ENCODE measurements at regions not wholly inside any gene's neighbourhood (a gene's known extent, or its start where the extent isn't known, plus 50 kb on each side); places are given as distances from the start of the nearest gene placed in this dataset.

DNA sequence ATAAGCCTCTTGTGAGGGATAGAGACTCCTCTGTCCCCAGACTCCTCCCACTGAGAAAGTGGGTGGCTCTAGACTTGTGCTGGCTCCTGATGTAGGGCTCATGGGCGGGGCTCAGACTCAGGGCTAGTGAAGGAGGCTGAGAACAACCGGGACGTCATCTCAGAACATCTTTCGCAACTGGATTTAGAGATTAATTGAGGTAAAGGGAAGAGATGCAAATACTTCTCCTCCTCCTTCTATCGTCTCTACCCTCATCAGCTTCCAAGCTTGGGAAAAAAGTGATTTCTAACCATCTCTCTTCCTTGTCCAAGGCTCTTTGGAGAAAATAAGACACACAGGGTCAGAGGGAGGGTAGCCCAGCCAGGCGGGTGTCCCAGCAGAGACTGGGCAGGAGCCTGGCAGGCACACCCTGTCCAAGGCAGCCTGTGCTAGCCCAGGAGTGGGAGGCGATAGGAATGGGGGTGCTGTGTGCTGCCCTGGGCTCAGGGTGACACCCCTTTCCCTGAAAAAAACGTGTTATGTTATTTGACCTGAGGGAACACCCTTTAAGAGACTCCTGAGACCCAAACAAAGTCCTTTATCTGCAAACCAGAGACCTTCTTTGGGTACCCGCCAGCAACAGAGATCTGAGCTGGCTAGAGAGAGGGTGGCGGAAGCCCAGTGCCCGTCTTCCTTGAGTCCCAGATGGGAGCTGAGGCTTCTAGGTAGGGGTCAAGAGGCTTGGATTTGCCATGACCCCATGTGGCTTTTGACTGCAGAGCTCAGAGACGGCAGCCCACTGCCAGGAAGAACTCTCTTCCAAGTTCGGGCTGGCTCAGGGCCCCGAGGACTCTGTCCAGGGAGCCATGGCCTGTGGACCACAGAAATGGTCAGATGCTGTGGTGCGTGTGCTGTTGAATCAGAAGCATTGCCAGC is 160.9 kb downstream of the ADAMTS15 start:
- TF ChIP-seq, protein P1, sequence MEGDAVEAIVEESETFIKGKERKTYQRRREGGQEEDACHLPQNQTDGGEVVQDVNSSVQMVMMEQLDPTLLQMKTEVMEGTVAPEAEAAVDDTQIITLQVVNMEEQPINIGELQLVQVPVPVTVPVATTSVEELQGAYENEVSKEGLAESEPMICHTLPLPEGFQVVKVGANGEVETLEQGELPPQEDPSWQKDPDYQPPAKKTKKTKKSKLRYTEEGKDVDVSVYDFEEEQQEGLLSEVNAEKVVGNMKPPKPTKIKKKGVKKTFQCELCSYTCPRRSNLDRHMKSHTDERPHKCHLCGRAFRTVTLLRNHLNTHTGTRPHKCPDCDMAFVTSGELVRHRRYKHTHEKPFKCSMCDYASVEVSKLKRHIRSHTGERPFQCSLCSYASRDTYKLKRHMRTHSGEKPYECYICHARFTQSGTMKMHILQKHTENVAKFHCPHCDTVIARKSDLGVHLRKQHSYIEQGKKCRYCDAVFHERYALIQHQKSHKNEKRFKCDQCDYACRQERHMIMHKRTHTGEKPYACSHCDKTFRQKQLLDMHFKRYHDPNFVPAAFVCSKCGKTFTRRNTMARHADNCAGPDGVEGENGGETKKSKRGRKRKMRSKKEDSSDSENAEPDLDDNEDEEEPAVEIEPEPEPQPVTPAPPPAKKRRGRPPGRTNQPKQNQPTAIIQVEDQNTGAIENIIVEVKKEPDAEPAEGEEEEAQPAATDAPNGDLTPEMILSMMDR (IDR thresholded peaks at IDR 0.05): no peak
- no peak for TF ChIP-seq POLR2A (IDR thresholded peaks at IDR 0.05)
